ENCODE measurements at regions not wholly inside any gene's neighbourhood (a gene's known extent, or its start where the extent isn't known, plus 50 kb on each side); places are given as distances from the start of the nearest gene placed in this dataset.

GRCh38 chr13:70502944-70503343 is 394.7 kb upstream of the KLHL1 start:
- TF ChIP-seq REST (IDR thresholded peaks at IDR 0.05; ENCODE audit: low read depth, low read length): no peak
- no peak for TF ChIP-seq ZBTB33 (IDR thresholded peaks at IDR 0.05; ENCODE audit: borderline replicate concordance, low read depth)
- no peak for TF ChIP-seq CTCF (IDR thresholded peaks at IDR 0.05)
- TF ChIP-seq POLR2AphosphoS5 (IDR thresholded peaks at IDR 0.05; ENCODE audit: low read depth, low read length): no peak
- TF ChIP-seq SMC3 (IDR thresholded peaks at IDR 0.05; ENCODE audit: low read depth, low read length): no peak
